Fibroblast of the aortic adventitia (primary cell): ENCODE measurements at regions not wholly inside any gene's neighbourhood (a gene's known extent, or its start where the extent isn't known, plus 50 kb on each side); places are given as distances from the start of the nearest gene placed in this dataset.

Experiments
- DNase-seq: peaks from one replicate; pipeline ENCODE4 v3.0.0-alpha.2; 2010; ENCODE audit warnings: low read depth
- H3K4me3 ChIP-seq: 2 replicates; pipeline ENCODE4 v1.5.1; 2011; ENCODE audit warnings: low read depth, mild to moderate bottlenecking, control low read depth, low read length, moderate library complexity
- TF ChIP-seq, protein P1 (sequence below): IDR thresholded peaks from 2 replicates; pipeline ENCODE4 v1.5.1; 2011; ENCODE audit warnings: mild to moderate bottlenecking, low read length, control low read depth, inconsistent platforms; ENCODE audit not compliant: insufficient read depth

GRCh38 chr2:51472783-51473182 is 440.9 kb upstream of the NRXN1 start:
- TF ChIP-seq, protein P1, sequence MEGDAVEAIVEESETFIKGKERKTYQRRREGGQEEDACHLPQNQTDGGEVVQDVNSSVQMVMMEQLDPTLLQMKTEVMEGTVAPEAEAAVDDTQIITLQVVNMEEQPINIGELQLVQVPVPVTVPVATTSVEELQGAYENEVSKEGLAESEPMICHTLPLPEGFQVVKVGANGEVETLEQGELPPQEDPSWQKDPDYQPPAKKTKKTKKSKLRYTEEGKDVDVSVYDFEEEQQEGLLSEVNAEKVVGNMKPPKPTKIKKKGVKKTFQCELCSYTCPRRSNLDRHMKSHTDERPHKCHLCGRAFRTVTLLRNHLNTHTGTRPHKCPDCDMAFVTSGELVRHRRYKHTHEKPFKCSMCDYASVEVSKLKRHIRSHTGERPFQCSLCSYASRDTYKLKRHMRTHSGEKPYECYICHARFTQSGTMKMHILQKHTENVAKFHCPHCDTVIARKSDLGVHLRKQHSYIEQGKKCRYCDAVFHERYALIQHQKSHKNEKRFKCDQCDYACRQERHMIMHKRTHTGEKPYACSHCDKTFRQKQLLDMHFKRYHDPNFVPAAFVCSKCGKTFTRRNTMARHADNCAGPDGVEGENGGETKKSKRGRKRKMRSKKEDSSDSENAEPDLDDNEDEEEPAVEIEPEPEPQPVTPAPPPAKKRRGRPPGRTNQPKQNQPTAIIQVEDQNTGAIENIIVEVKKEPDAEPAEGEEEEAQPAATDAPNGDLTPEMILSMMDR: no peak
- no peak overlapping the region for H3K4me3 ChIP-seq
- DNase-seq: no peak

- no peak for DNase-seq
- no peak overlapping the region for H3K4me3 ChIP-seq
- TF ChIP-seq, protein P1: no peak
Observed at GRCh38 chr2:51472300-51472699, 440.4 kb upstream of the NRXN1 start.

DNA sequence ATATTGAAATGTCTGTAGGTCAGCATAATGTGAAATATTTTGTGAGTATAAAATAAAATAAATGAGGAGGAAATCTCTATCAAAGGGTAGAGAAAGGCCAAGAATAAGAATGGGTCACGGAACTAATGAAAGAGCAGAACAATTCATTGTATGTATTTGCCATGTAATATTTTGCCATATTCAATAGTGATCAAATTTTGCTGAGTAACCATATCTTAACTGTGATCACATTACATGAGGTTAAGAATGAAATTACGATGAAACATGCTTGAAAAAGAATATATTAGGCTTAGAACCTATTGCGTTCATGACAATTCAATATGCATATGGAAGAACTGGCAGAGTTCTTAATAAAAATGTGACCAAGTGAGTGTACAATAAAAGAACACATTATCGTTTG is 437.2 kb upstream of the NRXN1 start:
- no peak overlapping the region for H3K4me3 ChIP-seq
- TF ChIP-seq, protein P1: no peak

DNA sequence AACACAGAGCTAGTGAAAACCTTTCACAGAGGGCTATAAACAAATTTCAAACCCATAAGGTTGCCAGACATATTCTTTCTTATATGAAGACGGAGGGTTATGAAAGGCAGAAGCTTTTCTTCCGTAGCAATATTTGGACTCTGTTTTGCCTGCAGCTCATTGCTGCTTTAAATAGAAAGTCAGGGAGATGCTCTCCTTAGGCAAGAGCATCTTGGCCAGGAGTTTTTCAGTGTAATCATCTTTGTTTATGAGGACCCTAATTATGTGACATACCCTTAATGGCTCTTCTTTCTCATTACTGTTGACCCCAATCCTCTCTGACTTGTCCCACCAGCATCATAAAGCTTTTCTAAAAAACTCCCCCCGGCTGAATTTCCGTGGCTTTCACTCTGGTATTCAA is 433.4 kb upstream of the NRXN1 start:
- no peak for DNase-seq
- TF ChIP-seq, protein P1: no peak
- H3K4me3 ChIP-seq: no peak overlapping the region

More for the DNA sequence above, 437.2 kb upstream of the NRXN1 start:
- DNase-seq: no peak

GRCh38 chr2:51454177-51454576 is 422.2 kb upstream of the NRXN1 start:
- DNase-seq: no peak
- TF ChIP-seq, protein P1: no peak
- H3K4me3 ChIP-seq: no peak overlapping the region

GRCh38 chr2:51448911-51449310 is 417.0 kb upstream of the NRXN1 start:
- TF ChIP-seq, protein P1: no peak
- no peak for DNase-seq
- H3K4me3 ChIP-seq: no peak overlapping the region

GRCh38 chr2:51441786-51442185 is 409.9 kb upstream of the NRXN1 start:
- no peak for DNase-seq
- TF ChIP-seq, protein P1: no peak

More at GRCh38 chr2:51441786-51442185, 409.9 kb upstream of the NRXN1 start:
- H3K4me3 ChIP-seq: no peak overlapping the region
